ENCODE measurements at regions not wholly inside any gene's neighbourhood (a gene's known extent, or its start where the extent isn't known, plus 50 kb on each side); places are given as distances from the start of the nearest gene placed in this dataset.

DNA sequence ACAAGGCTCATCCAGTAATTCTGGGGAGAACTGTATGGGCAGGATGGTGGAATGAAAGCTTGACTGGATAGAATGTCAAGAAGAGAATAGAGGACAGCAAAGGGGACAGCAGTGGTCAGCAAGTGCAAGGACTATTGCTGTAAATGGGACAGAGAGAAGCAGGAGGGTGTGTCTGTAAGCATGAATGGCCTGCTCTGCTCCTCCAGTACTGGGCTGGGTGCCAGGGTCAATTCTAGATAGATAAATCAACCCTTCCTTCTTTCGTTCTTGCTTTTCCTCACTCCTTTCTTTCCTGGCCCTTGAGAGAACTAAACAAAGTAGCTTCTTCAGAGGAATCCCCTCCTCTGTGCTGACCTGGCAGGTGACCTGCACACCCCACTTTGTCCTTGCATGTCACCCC lies 1019.2 kb downstream of the BCL11B start:
- Mint-ChIP-seq H3K27ac (no peak overlapping the region), H3K27me3 (no peaks in the 10 kb centered on the region), H3K4me1 (ENCODE audit: low read depth) (peaks cover 3% of the 10 kb centered on the region), H3K36me3 (ENCODE audit: low read depth) (no peaks in the 10 kb centered on the region), H3K9me3 (no peaks in the 10 kb centered on the region), H3K4me3 (no peak overlapping the region)
- no peak for DNase-seq

DNA sequence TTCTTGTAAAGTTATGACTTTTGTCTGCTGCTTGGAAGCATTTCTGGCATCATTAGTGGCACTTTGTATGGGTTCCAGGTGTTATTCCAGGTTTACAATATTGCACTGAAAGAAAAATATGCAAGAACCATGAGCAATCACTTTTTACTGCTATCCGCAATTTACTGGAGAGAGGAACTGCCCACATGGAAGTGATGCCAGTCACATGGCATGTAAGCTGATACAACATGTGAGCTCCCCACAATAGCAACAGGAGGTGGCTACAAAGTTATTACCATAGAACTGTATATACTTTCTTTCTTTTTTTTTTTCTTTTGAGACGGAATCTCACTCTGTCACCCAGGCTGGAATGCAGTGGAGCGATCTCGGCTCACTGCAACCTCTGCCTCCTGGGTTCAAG lies 1012.1 kb downstream of the BCL11B start:
- Mint-ChIP-seq H3K36me3 (ENCODE audit: low read depth) (no peaks in the 10 kb centered on the region), H3K27ac (no peak overlapping the region), H3K9me3 (peaks cover 2% of the 10 kb centered on the region), H3K27me3 (no peaks in the 10 kb centered on the region), H3K4me3 (no peak overlapping the region), H3K4me1 (ENCODE audit: low read depth) (peaks cover 2% of the 10 kb centered on the region)
- DNase-seq: no peak

DNA sequence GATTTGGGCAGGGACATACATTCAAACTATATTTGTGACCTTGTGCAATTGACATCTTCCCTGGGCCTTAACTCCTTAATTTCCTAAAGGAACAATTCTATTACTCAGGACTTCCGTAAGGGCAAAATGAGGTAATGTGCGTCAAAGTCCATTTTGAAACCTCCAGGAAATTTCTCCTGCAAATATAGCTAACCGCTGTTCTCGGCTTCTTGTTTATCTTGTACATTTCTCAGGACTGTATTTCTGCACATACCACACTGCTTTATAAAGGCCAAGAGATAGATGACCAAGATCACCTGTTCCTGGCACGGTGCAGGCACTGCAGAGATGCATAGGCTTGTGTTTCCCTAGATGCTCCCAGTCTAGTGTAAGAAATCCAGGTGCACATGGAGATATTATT lies 1009.4 kb downstream of the BCL11B start:
- DNase-seq: no peak
- no peak overlapping the region for H3K4me3 Mint-ChIP-seq
- H3K27me3 Mint-ChIP-seq: no peaks in the 10 kb centered on the region
- no peaks in the 10 kb centered on the region for H3K36me3 Mint-ChIP-seq (ENCODE audit: low read depth)
- H3K27ac Mint-ChIP-seq: no peak overlapping the region
- H3K4me1 Mint-ChIP-seq (ENCODE audit: low read depth): peaks cover 8% of the 10 kb centered on the region
- peaks cover 2% of the 10 kb centered on the region for H3K9me3 Mint-ChIP-seq

DNA sequence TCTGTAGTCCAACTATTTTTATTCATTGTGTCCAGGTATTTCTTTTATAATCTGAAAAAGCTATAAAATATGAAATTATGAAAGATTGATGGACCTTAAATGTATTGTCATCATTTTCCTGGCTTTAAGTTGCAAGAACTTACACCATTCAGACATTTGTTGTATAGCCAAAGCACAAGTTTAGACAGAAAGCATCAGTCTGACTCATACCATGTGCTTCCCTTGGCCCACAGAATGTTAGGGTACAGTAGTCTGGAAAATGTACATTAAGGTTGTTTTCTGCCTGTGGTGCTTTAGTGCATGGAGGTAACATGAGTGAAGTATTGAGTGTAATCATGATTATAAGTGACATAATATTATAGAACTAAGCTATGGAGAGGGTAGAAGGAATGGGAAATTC lies 1002.5 kb downstream of the BCL11B start:
- no peak overlapping the region for H3K27ac Mint-ChIP-seq
- peaks cover 8% of the 10 kb centered on the region for H3K4me1 Mint-ChIP-seq (ENCODE audit: low read depth)
- H3K27me3 Mint-ChIP-seq: no peaks in the 10 kb centered on the region
- H3K4me3 Mint-ChIP-seq: no peak overlapping the region
- H3K36me3 Mint-ChIP-seq (ENCODE audit: low read depth): peaks cover 2% of the 10 kb centered on the region
- no peak for DNase-seq
- H3K9me3 Mint-ChIP-seq: peaks cover 18% of the 10 kb centered on the region

DNA sequence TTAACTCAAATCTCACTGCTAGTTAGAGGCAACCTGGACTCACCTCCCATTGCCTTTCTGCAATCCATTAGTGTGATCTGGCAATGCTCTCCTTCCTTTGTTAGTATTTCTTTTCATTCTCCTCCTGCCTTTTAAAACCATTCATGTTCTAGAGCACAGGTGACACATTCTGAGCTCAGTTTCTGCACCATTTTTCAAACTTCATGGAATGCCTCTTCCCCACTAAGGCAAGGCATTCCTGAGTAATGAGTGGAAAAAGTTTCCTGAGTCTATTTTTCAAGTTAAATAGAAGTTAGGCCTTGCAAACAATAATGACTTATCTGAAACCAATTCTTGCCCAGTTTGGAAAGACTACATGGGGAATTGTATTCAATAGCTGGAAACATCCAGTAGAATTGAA lies 1001.8 kb downstream of the BCL11B start:
- no peak for DNase-seq
- Mint-ChIP-seq H3K27me3 (no peaks in the 10 kb centered on the region), H3K9me3 (peaks cover 18% of the 10 kb centered on the region), H3K27ac (no peak overlapping the region), H3K4me1 (ENCODE audit: low read depth) (peaks cover 5% of the 10 kb centered on the region), H3K4me3 (no peak overlapping the region), H3K36me3 (ENCODE audit: low read depth) (peaks cover 2% of the 10 kb centered on the region)

DNA sequence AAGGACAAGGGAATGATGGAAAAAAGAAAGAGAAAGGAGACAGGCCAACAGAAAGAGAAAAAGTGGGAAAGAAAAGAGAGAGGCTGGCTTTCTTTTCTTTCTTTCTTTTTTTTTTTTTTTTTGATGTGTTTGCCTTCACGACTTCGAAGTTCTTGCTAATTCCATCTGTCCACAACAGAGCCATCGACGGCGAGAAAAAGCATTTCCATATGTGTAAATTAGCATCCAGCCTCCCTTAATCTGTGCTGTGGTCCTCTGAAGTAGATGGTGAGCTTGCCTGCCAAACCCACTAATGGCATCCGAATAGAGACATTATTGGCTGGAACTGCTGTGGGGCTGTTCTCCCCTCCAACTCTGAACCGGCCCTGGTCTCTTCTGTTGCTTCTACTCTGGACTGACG lies 997.4 kb downstream of the BCL11B start:
- DNase-seq: no peak
- H3K27ac Mint-ChIP-seq: no peak overlapping the region
- no peak overlapping the region for H3K4me3 Mint-ChIP-seq
- H3K4me1 Mint-ChIP-seq (ENCODE audit: low read depth): peaks cover 14% of the 10 kb centered on the region
- peaks cover 2% of the 10 kb centered on the region for H3K36me3 Mint-ChIP-seq (ENCODE audit: low read depth)
- peaks cover 18% of the 10 kb centered on the region for H3K9me3 Mint-ChIP-seq
- no peaks in the 10 kb centered on the region for H3K27me3 Mint-ChIP-seq

DNA sequence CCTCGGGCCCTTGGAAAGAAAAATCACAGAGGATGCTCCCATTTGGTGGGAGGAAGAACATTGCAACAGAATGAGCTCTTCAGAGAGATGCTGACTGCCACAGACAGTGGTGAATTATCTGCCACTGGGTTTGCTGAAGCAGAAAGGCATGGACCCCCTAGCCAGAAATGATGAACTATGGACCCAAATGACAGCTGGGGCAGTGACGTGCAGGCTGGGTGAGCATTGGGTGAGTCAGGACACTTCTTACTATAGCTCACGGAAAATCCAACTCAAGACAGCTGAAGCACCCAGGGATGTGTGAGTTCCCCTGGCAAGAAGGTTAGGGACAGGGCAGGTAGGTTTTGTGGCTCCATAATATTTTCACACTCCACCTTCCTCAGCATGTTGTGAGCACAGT lies 993.2 kb downstream of the BCL11B start:
- H3K4me3 Mint-ChIP-seq: no peak overlapping the region
- H3K27me3 Mint-ChIP-seq: no peaks in the 10 kb centered on the region
- DNase-seq: no peak
- H3K4me1 Mint-ChIP-seq (ENCODE audit: low read depth): peaks cover 14% of the 10 kb centered on the region
- H3K27ac Mint-ChIP-seq: no peak overlapping the region
- peaks cover 8% of the 10 kb centered on the region for H3K9me3 Mint-ChIP-seq
- H3K36me3 Mint-ChIP-seq (ENCODE audit: low read depth): no peaks in the 10 kb centered on the region

DNA sequence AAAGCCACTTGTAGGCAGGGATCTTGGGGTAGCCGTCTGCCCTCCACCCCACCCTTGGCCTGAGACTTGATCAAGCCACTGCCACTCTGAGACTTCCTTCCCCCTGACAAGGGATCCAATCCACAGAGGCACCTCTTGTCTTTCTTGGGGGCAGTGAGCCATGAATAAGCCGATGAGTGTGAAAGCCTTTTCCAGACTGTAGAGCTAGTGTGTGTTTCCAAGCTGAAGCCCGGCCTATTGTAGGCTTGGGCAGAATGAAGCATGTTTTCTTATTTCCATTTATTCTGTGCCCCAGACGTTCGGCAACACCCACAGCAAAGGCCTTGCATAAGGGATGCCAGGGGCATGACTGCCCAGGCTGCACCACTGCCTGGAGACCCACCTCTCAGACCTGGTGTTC lies 991.6 kb downstream of the BCL11B start:
- H3K4me3 Mint-ChIP-seq: no peak overlapping the region
- H3K9me3 Mint-ChIP-seq: peaks cover 10% of the 10 kb centered on the region
- H3K4me1 Mint-ChIP-seq (ENCODE audit: low read depth): peaks cover 16% of the 10 kb centered on the region
- no peaks in the 10 kb centered on the region for H3K36me3 Mint-ChIP-seq (ENCODE audit: low read depth)
- H3K27me3 Mint-ChIP-seq: no peaks in the 10 kb centered on the region
- DNase-seq: no peak
- no peak overlapping the region for H3K27ac Mint-ChIP-seq

DNA sequence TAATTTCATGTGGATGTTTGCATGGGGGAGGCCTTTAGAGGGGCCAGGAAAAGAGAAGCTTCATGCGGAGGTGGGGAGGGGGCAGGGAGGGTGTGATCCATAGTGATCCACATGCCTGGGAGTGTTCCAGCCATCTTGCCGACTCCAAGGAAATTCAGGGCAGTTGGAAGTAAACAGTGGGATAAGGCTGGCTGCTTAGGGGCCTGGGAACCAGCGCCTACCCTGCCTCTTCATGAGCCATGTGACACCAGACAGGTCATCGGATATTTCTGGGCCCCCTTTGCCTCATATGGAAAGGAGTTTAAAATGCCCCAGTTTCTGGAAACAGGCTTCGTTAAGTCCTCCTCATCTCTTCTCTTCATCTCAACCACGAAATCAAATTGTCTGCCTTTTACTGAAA lies 983.2 kb downstream of the BCL11B start:
- DNase-seq: no peak
- Mint-ChIP-seq H3K4me3 (no peak overlapping the region), H3K36me3 (ENCODE audit: low read depth) (no peaks in the 10 kb centered on the region), H3K9me3 (peaks cover 2% of the 10 kb centered on the region), H3K4me1 (ENCODE audit: low read depth) (peaks cover 13% of the 10 kb centered on the region), H3K27ac (no peak overlapping the region), H3K27me3 (no peaks in the 10 kb centered on the region)

DNA sequence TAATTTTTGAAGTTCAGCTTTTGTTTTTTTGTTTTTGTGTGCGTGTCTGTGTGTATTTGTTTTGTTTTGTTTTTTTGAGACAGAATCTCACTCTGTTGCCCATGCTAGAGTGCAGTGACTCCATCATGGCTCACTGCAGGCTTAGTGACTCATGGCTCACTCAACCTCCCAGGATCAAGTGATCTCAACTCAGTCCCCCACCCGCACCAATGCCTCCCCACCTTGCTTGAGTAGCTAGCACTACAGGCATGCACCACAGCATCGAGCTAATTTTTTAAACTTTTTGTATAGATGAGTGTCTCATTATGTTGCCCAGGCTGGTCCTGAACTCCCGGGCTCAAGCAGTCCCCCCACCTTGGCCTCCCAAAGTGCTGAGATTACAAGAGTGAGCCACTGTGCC lies 981.4 kb downstream of the BCL11B start:
- no peak overlapping the region for H3K4me3 Mint-ChIP-seq
- no peak overlapping the region for H3K27ac Mint-ChIP-seq
- peaks cover 10% of the 10 kb centered on the region for H3K4me1 Mint-ChIP-seq (ENCODE audit: low read depth)
- H3K9me3 Mint-ChIP-seq: no peaks in the 10 kb centered on the region
- H3K36me3 Mint-ChIP-seq (ENCODE audit: low read depth): no peaks in the 10 kb centered on the region
- no peaks in the 10 kb centered on the region for H3K27me3 Mint-ChIP-seq
- no peak for DNase-seq

DNA sequence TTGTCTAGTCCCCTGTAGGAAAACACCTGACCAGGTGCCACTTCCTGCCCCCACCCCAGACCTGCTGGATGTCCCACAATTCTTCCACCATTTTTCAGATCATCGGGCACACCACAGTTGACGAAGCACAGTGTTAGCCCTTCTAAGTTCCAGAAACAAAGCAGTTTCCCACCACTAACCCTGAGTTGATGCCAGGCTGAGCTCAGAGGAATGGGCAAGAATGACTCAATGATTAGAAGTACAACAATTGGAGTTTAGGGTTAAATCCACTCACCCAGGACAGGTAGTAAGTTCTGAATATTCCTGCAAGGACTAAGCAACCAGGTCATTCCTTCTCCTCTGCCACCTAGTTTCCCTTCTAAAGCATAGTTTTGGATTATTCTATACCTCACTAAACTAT lies 979.8 kb downstream of the BCL11B start:
- DNase-seq: no peak
- no peaks in the 10 kb centered on the region for H3K9me3 Mint-ChIP-seq
- no peak overlapping the region for H3K4me3 Mint-ChIP-seq
- H3K27me3 Mint-ChIP-seq: no peaks in the 10 kb centered on the region
- no peaks in the 10 kb centered on the region for H3K36me3 Mint-ChIP-seq (ENCODE audit: low read depth)
- H3K27ac Mint-ChIP-seq: no peak overlapping the region
- peaks cover 10% of the 10 kb centered on the region for H3K4me1 Mint-ChIP-seq (ENCODE audit: low read depth)

DNA sequence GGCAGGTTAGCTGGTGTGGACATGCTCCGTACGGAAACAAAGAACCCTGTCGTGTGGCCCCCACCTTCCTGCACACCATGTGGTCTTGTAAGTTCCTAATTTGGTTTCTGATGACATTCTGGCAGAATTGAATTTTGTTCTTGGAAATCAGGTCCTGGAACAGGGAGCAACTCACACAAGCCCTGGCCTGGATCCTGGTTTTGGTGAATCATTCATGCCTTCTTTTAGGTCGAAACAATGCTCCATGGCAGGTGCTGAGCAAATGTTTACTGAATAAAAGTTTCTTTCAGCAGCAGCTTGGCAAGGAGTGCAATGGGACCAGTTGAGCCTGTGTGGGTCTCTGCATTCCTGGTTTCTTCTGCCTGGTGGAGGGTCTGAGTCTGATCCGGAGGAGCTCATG lies 978.4 kb downstream of the BCL11B start:
- no peak for DNase-seq
- peaks cover 12% of the 10 kb centered on the region for H3K4me1 Mint-ChIP-seq (ENCODE audit: low read depth)
- no peaks in the 10 kb centered on the region for H3K9me3 Mint-ChIP-seq
- no peaks in the 10 kb centered on the region for H3K36me3 Mint-ChIP-seq (ENCODE audit: low read depth)
- no peak overlapping the region for H3K4me3 Mint-ChIP-seq
- H3K27me3 Mint-ChIP-seq: no peaks in the 10 kb centered on the region
- no peak overlapping the region for H3K27ac Mint-ChIP-seq

DNA sequence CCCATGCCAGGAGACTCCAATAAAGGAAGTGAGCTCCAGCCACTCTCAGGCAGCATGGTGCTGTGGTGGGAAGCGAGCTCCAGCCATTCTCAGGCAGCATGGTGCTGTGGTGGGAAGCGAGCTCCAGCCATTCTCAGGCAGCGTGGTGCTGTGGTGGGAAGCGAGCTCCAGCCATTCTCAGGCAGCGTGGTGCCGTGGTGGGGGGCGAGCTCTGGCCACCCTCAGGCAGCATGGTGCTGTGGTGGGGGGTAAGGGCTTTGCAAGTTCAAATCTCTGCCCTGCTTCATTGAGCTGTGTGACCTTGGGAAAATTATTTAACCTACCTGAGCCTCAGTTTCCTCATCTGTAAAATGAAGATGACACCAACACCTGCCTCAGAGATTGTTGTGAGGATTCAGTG lies 975.1 kb downstream of the BCL11B start:
- Mint-ChIP-seq H3K4me3 (no peak overlapping the region), H3K36me3 (ENCODE audit: low read depth) (no peaks in the 10 kb centered on the region), H3K9me3 (no peaks in the 10 kb centered on the region), H3K4me1 (ENCODE audit: low read depth) (peaks cover 7% of the 10 kb centered on the region), H3K27me3 (no peaks in the 10 kb centered on the region), H3K27ac (no peak overlapping the region)
- DNase-seq: no peak

DNA sequence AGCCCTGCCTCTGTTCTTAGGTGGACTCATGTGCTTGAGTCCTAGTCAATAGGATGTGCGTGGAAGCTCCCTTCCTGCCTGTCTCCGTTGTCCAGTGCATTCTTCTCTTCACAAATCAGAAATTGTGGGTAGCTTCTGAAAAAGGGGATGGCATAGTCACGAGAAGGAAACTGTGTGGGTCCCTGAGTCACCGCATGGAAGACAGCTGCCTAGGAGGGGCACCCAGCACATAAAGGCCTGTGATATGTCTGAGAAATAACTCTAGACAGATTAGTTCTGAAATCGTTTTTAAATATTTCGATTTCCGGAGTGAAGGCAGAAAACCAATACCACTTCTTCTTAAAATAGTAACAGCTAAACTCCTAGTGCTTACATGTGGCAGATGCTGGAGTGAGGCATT lies 974.4 kb downstream of the BCL11B start:
- no peaks in the 10 kb centered on the region for H3K9me3 Mint-ChIP-seq
- no peak overlapping the region for H3K4me3 Mint-ChIP-seq
- H3K27ac Mint-ChIP-seq: no peak overlapping the region
- peaks cover 6% of the 10 kb centered on the region for H3K4me1 Mint-ChIP-seq (ENCODE audit: low read depth)
- DNase-seq: no peak
- H3K27me3 Mint-ChIP-seq: no peaks in the 10 kb centered on the region
- H3K36me3 Mint-ChIP-seq (ENCODE audit: low read depth): no peaks in the 10 kb centered on the region

DNA sequence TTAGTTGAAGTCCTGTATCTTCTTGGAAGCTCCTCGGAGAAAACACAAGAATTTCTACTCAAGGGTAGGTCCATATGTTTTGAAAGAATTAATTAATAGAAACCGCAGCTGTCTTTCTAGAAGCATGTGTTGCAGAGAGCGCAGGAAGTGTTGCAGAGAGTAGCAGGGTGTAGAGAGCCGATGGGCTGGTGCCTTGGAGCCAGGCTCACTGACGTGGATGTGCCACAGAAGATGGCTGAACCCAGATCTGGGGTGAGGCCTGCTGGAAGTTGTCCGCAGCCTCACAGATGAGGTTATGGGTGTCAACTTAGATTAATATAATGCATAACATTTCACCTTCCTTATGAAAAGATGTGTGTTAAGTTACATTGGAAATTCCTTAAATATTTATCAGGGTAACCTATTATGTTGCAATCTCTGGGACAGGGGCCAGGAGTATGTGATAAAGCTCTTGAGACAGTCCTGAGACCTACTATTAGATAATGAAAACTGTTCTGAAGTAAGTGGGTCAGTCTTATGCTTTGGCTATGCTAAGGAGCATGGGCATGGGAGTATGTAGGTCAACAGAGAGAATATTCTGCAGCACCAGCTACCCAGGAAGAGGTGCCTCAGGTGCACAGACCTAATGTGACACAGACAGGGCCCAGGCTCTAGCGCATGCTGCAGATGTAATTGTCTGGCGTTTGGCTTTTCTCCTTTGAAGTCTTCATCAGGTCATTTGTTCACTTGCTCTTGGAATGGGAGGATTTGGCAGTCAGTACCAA lies 973.3 kb downstream of the BCL11B start:
- Mint-ChIP-seq H3K4me3 (no peak overlapping the region), H3K4me1 (ENCODE audit: low read depth) (peaks cover 6% of the 10 kb centered on the region), H3K9me3 (no peaks in the 10 kb centered on the region), H3K36me3 (ENCODE audit: low read depth) (no peaks in the 10 kb centered on the region), H3K27me3 (no peaks in the 10 kb centered on the region), H3K27ac (no peak overlapping the region)
- DNase-seq: no peak

DNA sequence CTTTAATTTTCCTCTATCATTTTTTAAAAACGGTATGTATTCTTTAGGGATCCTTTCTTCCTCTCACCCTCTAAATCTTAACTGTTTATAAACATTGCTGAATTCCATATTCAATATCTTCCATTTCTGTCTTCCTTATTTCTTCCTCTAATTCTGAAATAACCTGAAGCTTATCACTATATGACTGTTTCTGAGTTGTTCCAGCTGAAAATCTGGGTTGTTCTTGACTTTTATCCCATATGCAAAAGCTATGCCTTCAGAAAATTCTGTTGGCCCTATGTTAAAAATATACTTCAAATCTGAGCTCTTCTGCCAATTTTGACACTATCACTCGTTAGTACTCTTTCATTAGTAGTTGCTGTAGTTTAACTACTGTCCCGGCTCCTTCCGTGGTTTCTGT lies 970.3 kb downstream of the BCL11B start:
- H3K4me1 Mint-ChIP-seq (ENCODE audit: low read depth): peaks cover 8% of the 10 kb centered on the region
- no peaks in the 10 kb centered on the region for H3K9me3 Mint-ChIP-seq
- no peaks in the 10 kb centered on the region for H3K27me3 Mint-ChIP-seq
- no peaks in the 10 kb centered on the region for H3K36me3 Mint-ChIP-seq (ENCODE audit: low read depth)
- DNase-seq: no peak
- H3K4me3 Mint-ChIP-seq: no peak overlapping the region
- H3K27ac Mint-ChIP-seq: no peak overlapping the region
